ENCODE measurements at regions not wholly inside any gene's neighbourhood (a gene's known extent, or its start where the extent isn't known, plus 50 kb on each side); places are given as distances from the start of the nearest gene placed in this dataset.

DNA sequence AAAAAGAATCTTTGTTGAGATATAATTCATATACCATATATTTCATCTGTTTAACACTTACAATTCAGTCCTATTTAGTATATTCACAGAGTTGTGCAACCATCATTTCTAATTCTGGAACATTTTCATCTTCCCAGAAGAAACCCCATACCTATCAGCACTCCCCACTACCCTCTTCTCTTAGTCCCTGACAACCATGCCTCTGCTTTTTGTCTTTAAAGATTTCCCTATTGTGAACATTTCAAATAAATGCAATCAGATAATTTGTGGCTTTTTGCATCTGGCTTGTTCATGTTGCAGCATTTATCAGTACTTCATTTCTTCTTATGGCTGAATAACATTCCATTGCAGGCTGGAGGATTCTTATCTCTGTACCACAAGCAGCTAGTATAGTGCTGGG lies 305.9 kb upstream of the MEX3C start:
- TF ChIP-seq, protein P1, sequence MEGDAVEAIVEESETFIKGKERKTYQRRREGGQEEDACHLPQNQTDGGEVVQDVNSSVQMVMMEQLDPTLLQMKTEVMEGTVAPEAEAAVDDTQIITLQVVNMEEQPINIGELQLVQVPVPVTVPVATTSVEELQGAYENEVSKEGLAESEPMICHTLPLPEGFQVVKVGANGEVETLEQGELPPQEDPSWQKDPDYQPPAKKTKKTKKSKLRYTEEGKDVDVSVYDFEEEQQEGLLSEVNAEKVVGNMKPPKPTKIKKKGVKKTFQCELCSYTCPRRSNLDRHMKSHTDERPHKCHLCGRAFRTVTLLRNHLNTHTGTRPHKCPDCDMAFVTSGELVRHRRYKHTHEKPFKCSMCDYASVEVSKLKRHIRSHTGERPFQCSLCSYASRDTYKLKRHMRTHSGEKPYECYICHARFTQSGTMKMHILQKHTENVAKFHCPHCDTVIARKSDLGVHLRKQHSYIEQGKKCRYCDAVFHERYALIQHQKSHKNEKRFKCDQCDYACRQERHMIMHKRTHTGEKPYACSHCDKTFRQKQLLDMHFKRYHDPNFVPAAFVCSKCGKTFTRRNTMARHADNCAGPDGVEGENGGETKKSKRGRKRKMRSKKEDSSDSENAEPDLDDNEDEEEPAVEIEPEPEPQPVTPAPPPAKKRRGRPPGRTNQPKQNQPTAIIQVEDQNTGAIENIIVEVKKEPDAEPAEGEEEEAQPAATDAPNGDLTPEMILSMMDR (IDR thresholded peaks at IDR 0.05) = no peak
- no peak for TF ChIP-seq POLR2A (IDR thresholded peaks at IDR 0.05)

Measured in uterus (tissue), 2 donors.